ENCODE measurements at regions not wholly inside any gene's neighbourhood (a gene's known extent, or its start where the extent isn't known, plus 50 kb on each side); places are given as distances from the start of the nearest gene placed in this dataset.
"Not testable (repeated sequence)": the region's sequence is repeated elsewhere in the genome, so short reads cannot be mapped to it uniquely, and the experiment has no call there.

DNA sequence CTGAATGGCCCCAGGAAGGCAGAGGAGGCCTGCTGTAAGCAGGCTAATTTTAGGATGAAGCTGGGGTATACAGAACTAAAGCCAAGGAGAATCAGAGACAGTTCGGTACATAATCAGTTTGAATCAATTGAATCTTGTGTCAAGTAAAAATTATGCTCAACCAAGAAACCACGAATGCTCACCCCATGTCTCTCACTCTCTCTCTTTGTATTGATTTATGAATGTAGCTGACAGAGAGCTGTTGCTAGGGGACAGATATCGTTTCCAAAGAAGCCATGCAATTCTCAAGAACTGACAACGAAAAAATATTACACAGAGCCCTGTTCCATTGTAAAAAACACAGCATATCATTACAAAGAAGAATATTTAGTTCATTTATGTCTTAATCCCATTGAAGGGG is 151.1 kb upstream of the PKP2 start:
- DNase-seq = no peak
- intact Hi-C loops (cut with DNase I) = no loop called here

DNA sequence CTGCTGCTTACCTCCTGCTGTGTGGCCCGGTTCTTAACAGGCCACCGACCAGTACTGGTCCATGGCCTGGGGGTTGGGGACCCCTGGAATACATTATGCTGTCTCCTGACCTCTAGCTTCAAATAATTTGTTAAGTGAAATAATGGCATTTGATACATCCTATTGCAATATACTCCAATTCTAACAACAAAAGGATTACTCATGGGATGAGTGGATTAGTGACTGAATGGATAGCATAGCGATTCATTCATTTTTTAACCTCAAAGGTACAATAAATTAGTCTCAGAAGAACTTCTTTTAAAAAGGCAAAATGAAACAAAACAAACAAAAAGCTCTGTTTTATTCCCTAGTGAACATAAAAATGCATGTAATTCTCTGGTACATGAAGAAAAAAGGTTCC is 147.9 kb upstream of the PKP2 start:
- intact Hi-C loops (cut with DNase I) = no loop called here
- no peak for DNase-seq

DNA sequence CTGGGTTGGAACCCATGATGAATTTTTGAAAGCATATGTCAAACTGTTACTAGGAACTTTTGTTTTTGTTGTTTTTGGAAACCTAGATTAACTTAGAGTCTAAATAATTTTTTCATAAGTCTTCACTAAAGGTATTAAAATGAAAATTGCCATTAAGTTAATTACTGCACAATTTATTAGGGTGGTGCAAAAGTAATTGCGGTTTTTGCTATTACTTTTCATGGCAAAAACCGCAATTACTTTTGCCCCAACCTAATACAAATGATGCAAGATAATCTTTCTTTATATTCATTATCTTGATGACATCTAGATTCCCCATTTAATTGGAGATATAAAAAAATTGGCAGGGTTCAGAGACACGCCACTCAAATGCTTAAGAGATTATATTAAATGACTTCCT is 145.0 kb upstream of the PKP2 start:
- intact Hi-C loops (cut with DNase I) = no loop called here
- no peak for DNase-seq

DNA sequence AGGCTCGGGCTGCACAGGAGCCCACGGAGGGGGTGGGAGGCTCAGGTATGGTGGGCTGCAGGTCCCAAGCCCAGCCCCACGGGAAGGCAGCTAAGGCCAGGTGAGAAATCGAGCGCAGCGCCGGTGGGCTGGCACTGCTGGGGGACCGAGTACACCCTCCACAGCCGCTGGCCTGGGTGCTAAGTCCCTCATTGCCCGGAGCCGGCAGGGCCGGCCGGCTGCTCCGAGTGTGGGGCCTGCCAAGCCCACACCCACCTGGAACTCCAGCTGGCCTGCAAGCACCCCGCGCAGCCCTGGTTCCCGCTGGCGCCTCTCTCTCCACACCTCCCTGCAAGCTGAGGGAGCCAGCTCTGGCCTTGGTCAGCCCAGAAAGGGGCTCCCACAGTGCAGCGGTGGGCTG is 137.4 kb upstream of the PKP2 start:
- DNase-seq = peak in 1 of 10 donors; percentile 76
- intact Hi-C loops (cut with DNase I) = not testable (repeated sequence)

DNA sequence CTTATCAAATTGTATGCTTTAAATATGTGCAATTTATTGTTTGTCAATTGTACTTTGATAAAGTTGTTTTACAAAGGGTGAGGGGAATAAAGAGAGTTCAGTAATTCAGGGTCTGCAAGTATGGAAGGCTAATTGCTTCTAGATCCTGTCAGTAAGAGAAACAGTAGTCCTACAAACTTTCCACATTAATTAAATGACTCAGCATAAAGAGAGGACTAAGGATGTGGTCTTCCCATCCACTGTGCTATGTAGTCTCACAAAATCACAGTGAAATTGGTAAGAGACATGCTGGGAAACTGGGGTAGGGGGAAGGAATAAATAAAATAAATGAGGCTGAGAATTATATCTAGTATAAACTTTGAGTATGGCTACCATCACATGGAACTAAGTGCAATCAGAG is 130.2 kb upstream of the PKP2 start:
- no peak for DNase-seq
- intact Hi-C loops (cut with DNase I) = no loop called here

DNA sequence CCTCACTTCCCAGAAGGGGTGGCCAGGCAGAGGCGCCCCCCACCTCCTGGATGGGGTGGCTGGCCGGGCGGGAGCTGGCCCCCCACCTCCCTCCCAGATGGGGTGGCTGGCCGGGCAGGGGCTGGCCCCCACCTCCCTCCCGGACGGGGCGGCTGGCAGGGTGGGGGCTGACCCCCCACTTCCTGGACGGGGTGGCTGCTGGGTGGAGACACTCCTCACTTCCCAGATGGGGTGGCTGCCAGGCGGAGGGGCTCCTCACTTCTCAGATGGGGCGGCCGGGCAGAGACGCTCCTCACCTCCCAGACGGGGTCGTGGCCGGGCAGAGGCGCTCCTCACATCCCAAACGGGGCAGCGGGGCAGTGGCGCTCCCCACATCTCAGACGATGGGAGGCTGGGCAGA is 126.1 kb upstream of the PKP2 start:
- DNase-seq = peak in 1 of 10 donors; percentile 69
- intact Hi-C loops (cut with DNase I) = not testable (repeated sequence)

DNA sequence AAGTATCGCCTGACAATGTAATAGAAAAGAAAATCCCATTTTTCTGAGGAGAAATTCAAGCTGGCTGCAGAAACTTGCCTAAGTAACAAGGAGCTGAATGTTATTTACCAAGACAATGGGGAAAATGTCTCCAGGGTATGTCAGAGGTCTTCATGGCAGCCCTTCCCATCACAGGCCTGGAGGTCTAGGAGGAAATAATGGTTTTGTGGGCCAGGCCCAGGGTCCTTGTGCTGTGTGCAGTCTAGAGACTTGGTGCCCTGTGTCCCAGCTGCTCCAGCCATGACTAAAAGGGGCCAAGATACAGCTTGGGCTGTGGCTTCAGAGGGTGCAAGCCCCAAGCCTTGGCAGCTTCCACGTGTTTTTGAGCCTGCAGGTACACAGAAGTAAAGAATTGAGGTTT is 120.5 kb upstream of the PKP2 start:
- intact Hi-C loops (cut with DNase I); DNase-seq: not testable (repeated sequence)

DNA sequence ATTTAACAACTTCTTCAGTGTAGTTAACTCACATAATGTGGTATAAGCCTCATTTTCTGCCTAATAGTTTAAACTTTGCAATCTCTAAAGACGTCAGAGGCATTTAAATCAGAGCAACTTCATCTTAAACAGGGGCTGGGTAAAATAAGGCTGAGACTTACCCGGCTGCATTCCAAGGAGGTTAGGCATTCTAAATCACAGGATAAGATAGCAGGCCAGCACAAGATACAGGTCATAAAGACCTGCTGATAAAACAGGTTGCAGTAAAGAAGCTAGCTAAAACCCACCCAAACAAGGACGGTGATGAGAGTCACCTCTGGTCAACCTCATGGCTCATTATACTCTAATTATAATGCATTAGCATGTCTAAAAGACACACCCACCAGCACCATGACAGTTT is 115.6 kb upstream of the PKP2 start:
- intact Hi-C loops (cut with DNase I) = no loop called here

DNA sequence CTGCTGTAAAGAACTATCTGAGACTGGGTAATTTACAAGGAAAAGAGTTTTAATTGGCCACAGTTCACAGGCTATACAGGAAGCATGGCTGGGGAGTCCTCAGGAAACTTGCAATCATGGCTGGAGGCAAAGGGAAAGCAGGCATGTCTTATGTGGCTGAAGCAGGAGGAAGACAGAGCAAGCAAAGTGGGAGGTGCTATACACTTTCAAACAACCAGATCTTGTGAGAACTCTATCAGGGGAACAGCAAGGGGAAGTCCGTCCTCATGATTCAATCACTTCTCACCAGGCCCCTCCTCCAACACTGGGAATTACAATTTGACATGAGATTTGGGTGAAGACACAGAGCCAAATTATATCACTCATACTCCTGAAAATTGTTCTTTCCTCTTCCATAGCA is 109.5 kb upstream of the PKP2 start:
- intact Hi-C loops (cut with DNase I) = no loop called here
- DNase-seq = no peak

More for the DNA sequence above, 115.6 kb upstream of the PKP2 start:
- no peak for DNase-seq

DNA sequence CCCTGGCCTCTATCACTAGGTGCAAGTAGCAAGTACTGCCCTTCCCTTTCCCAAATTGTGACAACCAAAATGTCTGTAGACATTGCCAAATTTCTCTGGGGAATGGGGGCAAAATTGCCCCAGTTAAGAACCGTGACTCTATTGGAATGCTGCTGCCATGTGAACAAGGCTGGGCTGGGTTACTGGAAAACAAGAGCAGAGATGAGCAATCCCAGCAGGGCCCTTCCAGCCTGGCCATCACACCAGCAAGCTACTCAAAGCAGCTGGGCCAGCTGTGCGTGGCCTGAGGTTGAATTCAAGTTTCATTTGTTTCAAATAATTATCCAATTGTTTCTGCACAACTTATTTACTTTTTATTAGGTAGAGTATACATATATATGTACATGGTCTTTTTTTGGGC is 103.4 kb upstream of the PKP2 start:
- intact Hi-C loops (cut with DNase I) = no loop called here
- DNase-seq = no peak

DNA sequence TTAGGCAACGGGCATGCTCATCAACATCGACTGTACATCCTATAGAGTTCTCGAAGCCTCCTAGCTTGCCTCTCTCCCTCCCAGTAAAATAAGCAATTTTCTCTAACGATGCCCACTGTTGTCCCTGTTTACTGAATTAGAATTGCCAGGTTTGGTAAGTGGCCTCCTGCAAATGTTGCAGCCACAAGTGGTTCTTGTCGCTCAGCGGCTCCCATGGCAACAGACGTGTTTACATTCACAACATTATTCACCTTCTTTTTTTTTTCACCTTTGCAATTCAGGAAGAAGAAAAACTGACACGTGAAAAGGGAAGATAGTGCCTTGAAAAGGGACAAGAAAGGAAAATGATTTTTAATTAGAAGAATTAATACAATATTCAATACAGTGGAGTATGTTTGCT is 100.9 kb upstream of the PKP2 start:
- DNase-seq = no peak
- intact Hi-C loops (cut with DNase I) = no loop called here

DNA sequence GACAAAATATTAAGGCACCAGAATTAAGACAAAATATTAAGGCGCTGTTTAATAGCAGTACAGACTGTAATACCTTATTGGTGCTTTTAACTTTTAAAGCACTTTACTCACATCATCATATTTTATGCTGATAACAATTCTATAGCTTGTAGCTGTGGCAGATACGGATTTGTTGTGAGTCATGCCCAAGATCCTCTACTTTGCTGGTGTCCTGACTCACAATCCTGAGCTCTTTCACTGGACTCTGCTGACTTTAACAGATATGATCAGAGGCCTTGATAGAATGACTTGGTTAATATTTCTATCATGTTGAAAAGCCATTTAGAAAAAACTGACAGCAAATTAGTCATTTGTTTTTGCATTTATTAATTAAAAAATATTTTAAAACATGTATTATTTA is 99.0 kb upstream of the PKP2 start:
- intact Hi-C loops (cut with DNase I) = no loop called here
- no peak for DNase-seq

DNA sequence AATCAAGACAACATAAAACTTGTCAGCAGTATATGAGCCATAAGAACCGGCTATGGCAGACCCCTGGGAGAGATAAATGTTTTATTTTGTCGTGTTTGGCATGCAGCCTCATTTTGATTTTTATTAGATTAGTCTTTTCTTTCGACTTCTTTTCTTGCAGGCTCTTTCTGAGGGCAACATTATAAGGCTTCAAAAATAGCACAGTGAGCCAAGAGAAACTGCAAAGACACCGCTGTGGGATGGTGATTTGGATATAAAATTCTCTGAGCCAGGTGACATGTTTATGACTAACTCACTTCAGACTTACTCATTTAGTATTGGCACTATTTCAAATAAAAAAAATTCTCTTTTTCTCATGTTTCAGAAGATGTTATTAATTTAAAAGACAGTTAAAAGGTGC is 96.8 kb upstream of the PKP2 start:
- intact Hi-C loops (cut with DNase I) = no loop called here
- no peak for DNase-seq

DNA sequence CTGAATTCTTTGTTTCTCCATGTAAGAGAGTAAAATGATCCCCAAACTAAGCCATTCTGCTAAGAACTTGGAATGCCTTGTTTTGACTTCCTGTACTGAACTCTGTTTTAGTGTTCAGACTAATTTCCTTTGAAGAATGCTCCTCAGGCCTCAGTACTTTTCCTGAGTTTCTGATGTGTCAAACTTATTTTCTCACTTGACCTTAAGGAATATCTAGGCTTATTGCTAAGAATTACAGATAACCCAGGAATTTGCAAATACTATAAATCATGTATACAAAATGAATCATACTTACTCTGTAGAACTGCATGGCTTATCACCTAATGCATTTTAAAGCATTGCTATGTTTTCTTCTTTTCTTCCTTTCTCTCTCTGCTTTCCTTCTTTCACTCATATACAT is 93.1 kb upstream of the PKP2 start:
- intact Hi-C loops (cut with DNase I) = no loop called here

DNA sequence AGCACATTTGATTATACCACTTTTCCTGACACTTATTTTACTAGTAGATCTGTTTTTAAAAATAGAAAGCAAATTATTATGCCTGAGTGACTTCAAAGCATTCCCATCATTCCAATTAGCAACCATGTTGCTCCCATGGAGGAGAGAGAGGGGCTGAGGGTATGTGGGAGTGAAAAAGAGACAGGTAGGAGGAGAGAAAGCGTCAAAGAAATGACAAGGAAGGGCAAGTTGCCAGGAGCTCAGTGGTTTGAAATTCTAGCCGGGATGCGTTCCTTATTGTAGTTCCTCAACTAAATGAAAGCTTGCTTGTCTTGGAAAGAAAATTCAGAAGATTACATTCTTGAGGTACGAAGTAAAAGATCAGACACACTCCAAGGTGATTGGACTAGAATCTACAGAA is 92.4 kb upstream of the PKP2 start:
- intact Hi-C loops (cut with DNase I) = no loop called here
- no peak for DNase-seq

More for the DNA sequence above, 93.1 kb upstream of the PKP2 start:
- DNase-seq = no peak

DNA sequence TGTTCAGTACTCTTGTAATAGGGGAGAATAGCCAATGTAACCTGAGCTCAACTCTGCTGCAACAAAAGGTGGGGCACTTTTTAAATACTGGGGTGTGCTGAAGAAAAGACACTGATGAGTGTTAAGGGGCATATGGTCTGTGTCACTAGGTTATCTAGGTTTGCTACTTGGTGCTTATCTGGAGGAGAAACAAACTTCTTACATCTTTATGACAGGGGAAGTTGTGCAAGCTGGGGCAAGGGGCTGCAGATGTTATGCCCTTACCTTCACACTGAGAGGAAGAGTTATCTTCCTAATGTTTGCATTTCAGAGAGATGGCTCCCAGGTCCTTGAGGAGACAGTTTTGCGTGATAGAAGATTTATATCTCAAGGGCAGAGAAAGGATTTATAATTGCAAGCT is 90.9 kb upstream of the PKP2 start:
- intact Hi-C loops (cut with DNase I) = no loop called here
- no peak for DNase-seq

DNA sequence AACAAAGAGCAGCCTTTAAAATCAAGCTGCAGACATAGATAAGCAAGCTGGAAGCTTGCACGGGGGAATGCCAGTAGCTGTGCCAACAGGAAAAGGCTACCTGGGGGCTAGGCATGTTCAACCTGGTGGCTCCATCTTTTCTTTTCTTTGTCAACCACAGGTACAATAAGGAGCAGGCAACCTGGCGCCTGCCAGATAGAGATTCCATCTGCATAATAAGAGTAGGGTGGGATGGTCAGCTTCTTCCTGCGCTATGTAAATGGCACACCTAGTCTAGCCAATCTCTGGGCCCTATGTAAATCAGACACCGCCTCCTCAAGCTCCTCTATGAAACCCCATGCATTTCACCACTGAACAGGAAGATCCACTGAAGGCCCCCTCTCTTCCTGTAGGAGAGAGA is 87.4 kb upstream of the PKP2 start:
- intact Hi-C loops (cut with DNase I) = no loop called here
- no peak for DNase-seq

DNA sequence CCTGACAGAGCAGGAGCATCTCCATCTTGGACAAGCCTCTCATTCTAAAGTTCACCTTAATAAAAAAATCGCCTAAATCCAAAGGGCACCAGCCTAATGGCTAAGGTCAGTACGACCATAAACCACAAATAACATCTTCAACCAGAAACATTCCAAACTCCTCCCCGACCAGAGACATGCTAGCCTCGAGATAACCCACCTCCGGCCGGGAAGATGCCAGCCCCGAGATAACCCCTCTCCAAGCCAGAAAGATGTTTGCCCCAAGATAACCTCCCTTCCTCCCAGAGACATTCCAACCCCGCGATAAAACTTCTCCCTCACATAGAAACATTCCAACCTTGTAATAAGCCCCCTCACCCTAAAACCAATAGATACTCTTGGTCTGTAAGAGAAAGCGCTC is 86.8 kb upstream of the PKP2 start:
- DNase-seq = no peak
- intact Hi-C loops (cut with DNase I) = no loop called here

DNA sequence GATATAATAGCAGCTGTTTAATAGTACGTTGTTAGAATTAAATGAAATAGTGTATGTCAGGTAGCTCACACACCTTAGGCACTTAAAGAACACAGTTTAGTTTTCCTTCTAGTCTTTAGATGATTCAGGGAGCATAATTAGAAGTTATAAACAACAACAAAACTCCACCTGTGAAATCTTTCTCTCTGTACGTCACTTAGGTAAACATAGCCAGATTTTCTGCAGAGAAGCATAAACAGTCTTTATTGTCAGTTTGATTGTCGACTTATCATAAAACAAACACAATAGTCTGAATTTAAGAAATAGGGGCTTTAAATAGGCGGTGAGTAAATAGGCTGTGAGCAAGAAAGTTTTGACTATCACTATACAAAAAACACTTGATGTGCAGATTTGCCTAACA is 84.6 kb upstream of the PKP2 start:
- intact Hi-C loops (cut with DNase I) = no loop called here
- no peak for DNase-seq

DNA sequence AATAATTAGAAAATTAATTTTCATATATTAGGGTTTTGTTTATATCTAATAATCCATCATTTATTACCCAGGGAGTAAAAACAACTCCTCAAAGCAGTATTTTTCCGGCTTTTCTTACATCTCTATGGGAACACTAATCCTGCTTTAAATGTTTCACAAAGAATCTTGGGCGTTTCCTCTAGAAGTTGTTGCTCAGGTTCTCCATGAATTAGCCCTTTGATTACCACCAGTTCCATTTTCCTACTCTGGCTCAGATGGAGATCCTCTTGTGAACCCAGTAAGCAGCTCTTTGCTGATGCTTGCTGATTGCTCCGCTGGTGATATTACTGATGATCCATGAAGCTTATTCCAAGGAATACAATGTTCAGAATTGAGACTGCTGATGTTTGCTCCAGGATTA is 78.5 kb upstream of the PKP2 start:
- no peak for DNase-seq
- intact Hi-C loops (cut with DNase I) = no loop called here

DNA sequence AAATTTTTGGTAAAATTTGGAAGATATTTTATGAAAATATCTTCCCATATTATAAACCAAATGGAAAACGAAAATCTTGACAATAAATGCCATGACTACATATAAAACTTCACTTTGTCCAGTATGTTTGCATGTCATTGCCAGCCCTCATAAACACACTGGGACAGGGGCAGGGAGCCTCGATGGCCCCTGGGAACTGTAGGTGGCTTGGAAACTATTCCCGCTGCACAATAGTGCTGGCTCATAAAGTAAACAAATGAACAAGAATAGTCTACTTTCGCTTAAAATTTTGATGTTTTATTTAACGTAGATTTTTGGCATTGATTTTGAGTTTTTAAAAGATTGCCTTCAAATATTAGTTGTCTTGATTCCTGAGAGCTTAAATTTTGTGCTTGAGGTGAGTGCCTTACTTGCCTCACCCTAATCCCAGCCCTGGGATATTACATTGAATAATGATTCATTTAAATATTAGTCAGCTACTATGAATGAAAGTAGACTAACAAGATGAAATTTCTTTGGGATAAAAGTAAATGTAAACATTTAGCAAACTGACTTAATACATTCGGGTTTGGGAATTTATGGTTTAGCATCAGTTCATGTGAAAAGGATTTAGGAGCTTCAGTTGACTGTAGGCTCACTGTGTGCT is 74.0 kb upstream of the PKP2 start:
- intact Hi-C loops (cut with DNase I) = no loop called here
- no peak for DNase-seq

DNA sequence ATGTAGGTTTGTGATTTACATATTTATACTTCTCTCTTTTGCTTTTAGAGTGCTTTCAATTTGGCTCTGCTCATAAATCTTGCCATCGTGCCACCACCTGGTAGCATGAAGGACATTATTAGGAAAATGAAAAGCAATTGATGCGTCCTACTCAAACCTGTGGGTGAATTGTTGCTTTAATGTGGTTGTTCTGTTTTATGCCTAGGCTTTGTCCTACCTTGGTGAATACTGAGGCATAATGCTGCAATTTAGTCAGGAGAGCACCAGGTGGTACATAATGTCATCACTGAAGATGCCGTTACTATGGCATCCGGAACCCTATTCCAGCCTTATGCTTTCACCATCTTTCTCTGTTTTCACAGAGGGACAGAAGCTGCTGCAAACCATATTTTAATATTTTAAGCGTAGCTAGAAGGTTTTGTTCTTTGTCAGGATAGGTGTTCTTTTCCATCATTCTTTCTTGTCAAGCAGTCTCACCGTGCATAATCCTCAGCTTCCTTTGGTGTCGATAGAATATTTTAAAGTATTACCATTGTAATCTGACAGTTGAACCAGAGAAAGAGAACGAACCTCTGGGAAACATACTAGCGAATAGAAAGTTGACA is 68.5 kb upstream of the PKP2 start:
- no peak for DNase-seq
- intact Hi-C loops (cut with DNase I) = no loop called here

DNA sequence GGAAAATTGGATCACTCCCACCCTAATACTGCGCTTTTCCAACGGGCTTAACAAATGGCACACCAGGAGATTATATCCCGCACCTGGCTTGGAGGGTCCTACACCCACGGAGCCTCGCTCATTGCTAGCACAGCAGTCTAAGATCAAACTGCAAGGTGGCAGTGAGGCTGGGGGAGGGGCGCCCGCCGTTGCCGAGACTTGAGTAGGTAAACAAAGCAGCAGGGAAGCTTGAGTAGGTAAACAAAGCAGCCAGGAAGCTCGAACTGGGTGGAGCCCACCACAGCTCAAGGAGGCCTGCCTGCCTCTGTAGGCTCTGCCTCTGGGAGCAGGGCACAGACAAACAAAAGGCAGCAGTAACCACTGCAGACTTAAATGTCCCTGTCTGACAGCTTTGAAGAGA is 59.8 kb upstream of the PKP2 start:
- not testable (repeated sequence) for DNase-seq

More for the DNA sequence above, 59.8 kb upstream of the PKP2 start:
- intact Hi-C loops (cut with DNase I) = not testable (repeated sequence)

Data from posterior cingulate gyrus (tissue), 11 donors.